GM19467 (cell line): ENCODE measurements at regions not wholly inside any gene's neighbourhood (a gene's known extent, or its start where the extent isn't known, plus 50 kb on each side); places are given as distances from the start of the nearest gene placed in this dataset.

Source experiments
- ATAC-seq: cut with Tn5 transposase; IDR thresholded peaks from one replicate; pipeline ENCODE4 v1.9.1; 2021; ENCODE audit warnings: mild to moderate bottlenecking, moderate library complexity; ENCODE audit not compliant: unreplicated experiment

DNA sequence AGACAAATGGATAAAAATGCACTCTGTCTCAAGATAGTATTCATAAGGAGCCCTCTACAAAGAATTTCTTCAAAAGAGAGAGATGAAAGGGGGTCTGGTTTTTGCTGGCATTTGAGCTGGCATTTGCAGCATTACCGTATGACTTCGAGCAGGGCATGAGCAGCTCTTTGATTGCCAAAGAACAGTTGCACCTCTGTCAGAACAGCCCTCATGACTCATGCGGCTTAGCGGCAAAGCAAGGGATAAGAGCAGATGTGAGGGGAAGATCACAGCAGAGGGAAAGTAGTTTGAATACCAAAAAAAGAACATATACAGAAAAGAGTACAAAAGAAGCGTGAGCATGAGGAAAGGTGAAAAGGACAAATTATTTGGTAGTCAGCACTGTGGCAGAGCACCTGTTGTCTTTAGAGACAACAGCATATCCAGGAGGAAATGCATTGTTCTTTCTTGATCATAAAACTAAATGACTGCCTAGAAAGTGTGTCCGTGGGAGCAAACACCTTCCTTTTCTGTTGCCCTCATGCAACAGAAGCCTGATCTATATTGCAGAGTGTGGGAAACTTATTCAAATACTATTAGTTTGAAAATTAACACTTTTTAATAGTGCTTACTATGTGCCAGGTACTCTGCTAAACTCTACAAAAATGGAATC is 80.5 kb upstream of the SLC24A5 start:
- ATAC-seq: no peak

DNA sequence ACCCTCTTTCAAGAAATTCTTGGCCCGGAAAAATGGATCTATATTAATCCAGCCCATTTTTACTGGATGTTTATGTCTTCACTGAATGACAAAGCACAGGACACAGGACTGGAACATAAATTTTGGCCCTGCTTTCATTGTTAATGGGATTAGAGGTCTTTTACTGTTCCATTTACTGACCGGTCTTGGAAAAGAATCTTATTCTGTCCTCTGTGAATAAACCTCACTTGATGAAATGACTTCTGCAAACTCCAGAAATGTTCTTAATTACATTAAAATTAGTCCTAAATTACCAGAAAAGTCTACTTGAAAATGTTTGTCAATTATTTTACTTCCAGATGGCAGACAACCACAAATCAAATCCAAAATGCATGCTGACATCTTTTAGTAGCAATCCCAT is 79.3 kb upstream of the SLC24A5 start:
- ATAC-seq: no peak

DNA sequence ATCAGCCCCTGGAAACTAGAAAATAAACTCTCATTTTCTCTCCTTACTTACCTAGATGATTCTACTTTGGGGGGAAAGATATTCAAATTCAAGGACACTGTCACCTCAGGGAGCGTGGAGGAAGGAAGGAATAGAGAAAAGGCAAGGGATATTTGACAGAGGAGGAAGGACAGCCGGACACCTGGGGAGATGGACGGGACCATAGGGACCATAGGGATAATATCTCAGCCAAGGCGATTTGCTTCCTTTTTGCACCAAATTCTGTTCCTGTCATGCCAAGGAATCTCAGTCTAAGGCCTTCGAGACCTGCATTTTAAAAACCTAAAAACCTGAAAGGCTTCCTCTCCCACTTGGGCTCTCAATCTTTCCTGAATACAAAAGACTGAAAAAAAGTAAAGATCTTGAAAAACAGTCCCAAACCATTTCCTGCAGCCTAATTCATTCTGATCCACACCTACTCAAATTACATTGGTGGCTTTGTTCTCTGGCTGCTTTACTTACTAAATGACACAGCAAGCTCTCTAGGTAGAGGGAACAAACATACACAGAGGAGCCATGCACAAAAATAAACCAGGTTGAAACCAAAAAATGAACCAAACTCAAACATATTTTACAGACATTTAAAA is 73.9 kb upstream of the SLC24A5 start:
- no peak for ATAC-seq

DNA sequence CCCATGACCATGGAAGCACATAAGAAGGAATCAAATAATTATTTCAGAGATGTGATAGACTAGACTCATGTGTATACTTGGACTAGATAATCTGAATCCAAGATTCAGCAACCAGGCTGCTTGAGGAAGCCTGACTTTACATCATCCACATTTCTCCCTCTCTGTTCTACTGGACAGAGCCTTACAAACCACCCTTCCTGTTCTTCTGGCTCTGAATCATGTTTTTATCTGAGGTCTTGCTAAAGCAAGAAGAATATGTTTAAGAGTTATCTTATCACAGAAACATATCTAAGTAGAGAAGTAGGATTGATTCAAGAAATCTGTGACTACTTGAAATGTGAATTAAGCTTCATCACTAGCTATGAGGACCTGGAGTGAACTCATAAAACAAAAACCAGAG is 71.1 kb upstream of the SLC24A5 start:
- ATAC-seq: no peak

DNA sequence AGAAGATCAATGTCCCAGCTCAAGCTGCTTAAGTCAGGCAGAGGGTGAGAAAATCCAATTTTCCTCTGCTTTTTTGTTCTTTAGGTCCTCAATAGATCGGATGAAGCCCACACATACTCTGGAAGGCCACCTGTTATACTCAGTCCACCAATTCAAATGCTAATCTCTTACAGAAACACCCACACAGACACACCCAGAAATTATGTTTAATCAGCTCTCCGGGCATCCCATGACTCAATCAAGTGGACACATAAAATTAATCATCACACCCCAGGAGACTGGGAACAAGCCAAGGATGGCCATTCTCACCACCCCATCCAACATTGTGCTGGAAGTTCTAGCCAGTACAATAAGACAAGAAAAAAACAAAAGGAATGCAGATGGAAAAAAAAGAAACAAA is 67.8 kb upstream of the SLC24A5 start:
- ATAC-seq: no peak

DNA sequence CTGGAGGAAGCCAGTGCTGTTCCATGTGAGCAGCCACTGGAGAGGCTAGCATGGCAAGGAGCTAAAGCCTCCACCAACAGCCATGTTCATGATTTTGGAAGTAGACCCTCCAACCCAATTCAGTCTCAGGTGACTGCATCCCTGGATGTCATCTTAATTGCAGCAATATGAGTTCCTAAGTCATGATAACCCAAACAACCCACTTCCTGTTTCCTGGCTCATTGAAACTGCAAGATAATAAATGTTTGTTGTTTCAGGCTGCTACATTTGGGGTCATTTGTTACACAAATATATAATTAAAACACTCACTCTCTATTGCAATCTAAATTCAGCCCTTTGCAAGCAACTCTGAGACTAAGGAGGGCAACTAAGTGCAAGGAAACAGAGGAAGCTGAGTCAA is 62.4 kb upstream of the SLC24A5 start:
- ATAC-seq: no peak

DNA sequence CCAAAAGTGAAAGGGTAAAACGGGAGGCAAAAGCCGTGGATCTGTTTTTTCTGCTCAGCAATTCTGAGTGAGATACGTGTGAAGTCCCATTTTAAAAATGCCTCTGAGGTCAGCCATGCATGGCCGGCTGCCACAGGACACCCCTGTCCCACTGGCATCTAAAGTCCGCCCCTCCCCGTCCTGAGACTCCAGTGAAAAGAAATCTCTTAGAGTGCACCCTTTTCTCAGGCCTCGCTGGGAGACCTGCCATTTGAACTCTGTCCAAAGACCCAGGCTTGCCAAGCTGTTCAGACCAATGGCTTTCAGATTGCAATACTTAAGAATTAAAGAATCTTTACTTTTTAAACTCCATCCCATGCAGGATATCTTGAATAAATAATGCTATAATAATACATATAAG is 61.0 kb upstream of the SLC24A5 start:
- no peak for ATAC-seq

DNA sequence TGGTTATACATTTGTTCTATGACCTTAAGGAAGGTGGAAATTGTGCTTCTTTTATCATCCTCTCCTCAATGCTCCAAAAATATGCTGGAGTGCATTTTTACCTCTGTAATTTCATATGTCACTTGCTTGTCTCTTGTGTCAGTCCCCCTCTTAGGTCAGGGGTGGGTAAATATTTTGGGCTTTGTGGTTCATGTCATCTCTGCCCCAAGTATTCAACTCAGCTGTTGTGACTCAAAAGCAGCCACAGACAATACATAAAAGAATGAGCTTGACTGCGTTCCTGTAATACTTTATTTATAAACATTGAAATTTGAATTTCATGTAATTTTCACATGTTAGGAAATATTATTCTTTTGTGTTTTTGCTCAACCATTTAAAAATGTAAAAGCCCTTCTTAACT is 60.4 kb upstream of the SLC24A5 start:
- no peak for ATAC-seq

DNA sequence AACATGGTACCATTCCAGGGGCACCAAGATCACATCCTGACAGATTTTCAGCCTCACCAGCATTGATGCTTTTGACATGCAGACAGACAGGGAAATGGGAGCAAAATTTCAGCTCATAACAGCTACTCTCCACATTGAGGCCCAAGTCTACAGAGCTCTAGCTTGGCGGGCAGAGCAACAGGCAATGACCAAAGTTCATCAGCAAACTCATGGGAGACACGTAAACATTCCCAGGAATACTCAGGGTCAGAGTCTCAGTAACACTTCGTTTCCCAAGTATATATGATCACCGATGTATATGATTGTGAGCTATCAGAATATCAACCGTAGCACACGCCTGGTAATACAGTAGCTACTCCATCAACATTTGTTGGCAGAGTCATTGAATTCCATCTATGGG is 59.2 kb upstream of the SLC24A5 start:
- ATAC-seq: no peak

DNA sequence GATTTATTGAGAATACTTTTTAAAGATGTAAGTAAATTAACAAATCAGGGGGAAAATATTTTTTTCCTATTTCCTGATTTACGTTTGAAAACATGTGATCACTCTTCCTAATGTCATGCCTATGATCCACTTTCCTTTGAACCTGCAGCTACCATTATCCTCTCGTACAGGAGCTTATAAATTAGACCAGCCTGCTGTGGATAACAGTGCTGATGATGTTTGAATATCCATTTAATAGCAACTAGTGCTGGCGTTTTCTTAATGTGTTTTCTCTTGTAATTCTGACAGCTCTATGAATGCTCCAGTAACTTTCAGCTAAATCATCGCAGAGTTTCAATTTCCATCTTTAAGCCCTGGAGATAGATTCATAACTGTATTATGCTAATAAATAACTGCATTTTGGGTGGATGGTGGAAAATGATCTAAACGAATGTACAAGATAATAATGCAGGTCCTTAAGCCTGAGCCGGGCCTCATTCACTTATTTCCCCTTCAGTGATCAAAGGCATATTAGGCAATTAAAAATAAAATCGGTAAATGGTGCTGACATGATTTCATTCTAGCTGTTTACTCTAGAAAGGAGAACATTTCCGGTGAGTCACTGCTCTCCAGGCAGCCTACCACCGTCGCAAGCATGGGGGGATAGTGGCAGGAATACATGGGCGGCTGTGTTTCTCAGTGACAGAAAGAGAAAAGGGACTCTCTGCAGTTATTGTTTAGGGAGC is 58.5 kb upstream of the SLC24A5 start:
- no peak for ATAC-seq

DNA sequence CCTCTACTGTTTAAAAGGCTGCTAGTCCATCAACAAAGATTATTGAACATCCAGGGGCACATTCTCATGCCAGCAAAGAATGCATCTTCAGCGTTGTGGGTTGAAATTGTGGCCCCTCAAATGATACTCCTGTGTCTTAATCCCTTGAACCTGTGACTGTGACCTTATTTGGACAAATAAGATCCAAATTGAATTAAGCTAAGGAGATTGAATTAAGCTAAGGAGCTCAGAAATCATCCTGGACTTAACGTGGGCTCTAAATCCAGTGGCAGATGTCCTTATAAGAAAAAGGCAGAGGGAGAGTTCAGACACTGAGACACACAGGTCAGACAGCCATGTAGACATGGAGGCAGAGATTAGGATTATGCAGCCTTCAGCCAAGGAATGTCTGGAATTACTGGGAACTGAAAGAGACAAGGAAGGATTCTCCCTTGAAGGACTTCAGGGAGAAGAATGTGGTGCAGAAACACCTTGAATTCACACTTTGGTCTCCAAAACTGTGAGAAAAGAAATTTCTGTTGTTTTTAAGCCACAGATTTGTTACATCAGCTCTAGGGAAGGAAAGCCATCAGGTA is 57.3 kb upstream of the SLC24A5 start:
- ATAC-seq: no peak

DNA sequence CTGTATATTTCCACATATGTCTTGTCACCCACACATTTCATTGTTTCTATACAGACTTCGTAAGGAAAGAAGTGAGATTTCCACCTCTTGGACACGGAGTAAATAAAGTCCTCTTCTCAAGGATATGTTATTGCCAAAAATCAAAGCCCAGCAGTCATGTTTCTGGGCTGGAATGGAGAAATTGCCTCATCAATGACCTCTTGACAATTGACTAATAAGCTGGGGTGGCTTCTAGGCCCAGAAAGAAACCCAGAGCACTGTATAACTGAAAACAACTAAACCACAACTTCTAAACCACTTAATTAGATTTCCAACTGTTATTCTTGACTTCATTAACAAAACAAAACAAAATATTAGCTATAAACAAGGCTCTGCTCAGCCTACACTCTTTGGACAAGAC is 56.4 kb upstream of the SLC24A5 start:
- ATAC-seq: no peak

DNA sequence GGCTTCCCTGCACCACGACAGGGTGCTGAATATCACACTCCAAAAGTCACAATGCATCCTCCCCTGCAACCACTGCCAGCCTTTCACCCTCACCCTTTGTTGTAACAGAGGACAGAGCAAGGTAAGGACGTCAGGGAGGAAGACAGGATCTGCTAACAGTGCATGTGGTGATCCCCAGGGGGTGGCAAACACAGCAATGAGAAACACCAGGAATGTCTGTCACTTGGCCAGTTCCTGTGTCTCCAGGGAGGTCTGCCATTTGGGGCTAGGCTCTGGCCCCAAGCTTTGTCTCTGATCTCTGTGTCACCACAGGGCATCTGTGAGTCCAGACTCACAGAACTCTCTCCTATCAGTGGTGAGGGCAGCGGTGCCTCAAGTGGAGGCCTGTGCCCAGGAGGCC is 54.3 kb upstream of the SLC24A5 start:
- no peak for ATAC-seq
